ENCODE measurements at regions not wholly inside any gene's neighbourhood (a gene's known extent, or its start where the extent isn't known, plus 50 kb on each side); places are given as distances from the start of the nearest gene placed in this dataset.

DNA sequence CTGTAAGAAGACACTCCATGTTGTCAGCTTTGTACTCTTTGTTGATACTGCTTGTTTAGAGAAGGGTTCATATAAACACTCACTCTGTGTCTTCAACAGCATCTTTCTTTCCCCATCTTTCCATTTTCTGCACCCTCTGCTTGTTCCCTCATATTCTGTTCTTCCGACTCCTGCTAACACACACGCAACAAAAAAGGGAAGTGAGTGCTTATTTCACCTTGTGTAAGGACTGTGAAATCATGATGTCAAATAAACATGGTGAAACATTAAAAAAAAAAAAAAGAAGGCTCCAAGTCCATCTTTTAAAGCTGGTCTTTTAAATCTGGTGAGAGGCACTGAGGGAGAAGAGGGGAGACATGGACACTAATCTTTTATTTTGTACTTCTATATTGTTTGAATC lies 145.4 kb downstream of the RPAP3 start:
- no peak for DNase-seq (ENCODE audit: low spot score)

DNA sequence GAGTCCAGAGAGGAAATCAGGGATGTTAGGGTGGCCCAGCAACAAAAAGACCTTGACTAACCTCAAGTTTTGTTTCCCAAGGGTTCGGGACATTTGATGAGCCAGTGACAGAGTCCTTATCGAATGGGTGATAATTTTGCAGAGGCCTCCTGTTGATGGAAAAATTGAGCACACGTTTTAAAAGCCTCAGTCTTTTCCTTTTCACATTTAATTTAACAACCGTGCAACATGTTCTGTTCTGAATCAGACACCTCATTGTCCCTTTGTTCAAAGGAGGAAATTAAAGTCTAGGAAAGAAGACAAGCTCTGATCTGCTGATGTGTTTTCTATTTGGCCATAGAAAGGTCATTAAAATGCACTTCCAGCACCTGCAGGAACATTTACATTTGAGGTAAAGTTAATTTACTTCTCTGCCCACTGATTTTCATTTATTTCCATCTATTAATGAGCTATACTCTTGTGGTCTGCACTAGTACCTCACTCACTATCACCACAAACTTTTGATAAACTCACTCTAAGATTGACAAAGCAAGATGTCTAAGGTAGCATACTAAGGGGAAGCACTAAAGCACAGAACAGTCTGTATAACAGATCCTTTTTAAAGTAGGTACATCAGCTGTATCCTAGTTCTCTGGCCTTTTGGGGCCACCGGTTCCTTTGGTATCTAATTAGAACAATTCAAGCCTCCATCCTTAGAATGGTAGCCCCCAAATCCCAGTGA lies 147.0 kb downstream of the RPAP3 start:
- DNase-seq (ENCODE audit: low spot score): peak; percentile 5

DNA sequence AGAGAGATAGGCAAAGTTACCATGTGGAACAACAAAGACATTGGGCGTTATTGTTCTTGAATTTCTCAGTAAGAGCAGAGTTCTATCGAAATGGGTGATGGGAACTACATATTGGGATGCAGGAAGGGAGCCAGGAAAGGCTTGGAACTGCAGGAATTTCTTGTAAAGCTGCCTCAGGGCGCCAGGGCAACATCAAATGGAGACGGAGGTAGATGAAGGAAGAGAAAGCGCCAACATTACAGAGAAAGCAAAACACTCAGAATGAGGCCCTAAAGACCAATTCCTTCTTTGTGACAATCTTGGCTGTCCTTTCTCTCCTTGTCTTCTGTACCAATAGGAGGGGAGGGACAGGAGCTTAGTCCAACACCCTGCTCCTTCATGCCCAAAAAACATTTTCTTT lies 148.4 kb downstream of the RPAP3 start:
- DNase-seq (ENCODE audit: low spot score): peak; percentile 39

DNA sequence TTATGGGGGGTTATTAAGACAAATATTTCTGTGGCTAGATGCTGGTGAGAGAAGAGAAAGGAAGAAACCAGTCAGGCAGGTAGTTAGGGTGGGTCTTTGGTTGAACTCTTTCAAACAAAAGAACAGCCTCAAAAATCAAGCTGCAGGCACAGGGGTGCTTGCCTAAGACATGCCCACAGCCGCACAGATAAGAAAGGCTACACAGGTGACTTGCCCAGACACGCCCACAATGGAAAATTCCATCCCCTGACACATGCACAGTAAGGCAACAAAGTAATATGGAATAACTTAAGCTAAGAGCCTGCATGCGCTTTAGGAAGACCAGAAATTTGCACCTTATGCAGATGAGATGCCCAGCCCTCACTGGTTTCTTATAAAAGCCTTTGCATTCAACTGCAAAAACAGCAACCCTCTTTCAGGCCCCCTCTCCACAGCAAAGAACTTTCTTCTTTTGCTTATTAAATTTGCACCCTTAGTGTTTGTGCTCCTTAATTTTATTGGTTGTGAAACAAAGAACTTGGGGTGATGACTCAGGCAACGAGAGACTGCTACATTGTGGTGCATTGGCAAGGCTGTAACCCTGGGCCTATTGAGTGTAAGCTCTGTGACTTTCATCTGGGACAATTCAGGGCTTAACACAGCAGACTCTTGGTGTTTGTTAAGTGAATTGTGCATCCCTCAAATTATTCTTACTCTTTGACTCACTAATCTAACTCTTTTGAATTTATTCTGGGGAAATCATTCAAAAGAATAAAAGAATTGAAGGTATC lies 149.4 kb downstream of the RPAP3 start:
- peak; percentile 22 for DNase-seq (ENCODE audit: low spot score)

DNA sequence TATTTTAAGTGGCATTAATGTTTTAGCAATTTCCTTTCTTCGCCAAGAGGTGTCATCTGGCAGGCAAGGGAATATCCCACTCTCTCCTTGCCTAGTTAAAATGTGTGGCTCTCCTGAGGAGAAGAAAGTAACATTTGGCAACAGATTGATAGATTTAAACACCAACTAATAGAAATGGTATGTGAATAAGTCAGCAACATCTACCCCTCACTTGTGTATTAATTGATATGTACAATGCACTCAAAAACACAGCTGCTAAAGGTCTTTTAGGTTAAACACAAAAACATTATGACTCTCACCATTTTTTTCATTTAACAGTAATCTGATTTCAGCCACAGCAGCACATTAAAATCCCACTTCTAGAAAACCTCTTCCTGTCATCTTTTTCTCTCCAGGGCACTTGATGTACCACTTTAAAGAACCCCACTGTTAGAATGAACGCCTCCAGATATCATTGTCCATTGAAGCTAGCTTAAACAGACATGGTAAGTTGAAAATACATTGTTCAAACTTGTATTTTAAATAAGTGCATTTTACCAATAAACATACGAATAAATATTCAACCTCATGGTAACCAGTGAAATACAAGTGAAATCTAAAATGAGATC lies 151.7 kb downstream of the RPAP3 start:
- no peak for DNase-seq (ENCODE audit: low spot score)

DNA sequence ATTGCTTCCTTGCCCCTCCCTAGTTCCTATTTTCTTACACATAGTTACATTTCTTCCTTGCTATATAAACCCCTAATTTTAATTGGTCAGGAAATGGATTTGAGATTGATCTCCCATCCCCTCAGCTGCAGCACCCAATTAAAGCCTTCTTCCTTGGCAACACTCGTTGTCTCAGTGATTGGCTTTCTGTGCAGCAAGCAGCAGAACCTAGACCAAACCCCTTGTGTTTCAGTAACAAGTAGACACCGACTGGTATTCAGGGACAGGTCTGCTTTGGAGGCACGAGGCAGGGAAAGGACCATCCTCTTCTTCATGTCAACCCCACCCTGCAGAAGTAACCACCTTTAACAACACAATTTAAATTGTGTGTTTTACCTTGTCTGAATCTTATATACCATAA lies 152.6 kb downstream of the RPAP3 start:
- no peak for DNase-seq (ENCODE audit: low spot score)

DNA sequence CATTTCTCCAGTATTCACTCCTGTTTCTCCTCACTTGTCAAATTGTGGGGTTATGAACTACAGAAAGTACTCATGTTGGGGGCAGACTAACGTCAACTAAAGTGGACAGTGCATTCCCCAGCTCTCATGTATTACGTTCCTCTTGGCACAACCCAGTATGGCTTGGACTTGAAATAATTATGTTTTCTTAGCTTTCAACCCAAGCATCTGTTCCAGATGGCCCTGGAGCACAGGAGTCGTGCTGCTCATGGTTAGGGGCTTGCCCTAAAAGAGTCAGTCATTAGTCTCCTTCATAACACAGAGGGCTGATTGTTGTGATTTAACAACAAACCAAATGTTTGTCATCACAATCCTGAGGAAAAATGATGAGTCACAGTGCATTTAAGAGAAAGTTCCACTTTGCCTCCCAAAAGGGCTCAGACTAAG lies 154.4 kb downstream of the RPAP3 start:
- DNase-seq (ENCODE audit: low spot score): no peak

DNA sequence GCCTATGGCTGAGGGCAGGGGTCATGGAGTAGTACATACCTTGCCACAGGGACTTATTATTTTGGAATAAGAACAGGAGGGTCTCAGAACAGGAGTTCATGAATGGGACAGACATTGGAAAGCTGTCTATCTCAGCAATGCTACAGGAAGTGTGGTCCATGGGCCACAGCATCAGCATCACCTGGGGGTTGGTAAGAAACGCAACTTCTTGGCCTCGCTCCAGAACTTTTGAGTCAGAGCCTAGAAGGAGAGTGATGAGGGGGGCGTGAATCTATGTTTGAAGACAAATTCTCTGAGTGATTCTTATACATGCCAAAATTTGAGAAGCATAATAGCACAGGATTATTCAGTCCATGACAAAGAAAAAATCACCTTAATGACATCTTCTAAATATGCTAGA lies 156.6 kb downstream of the RPAP3 start:
- DNase-seq (ENCODE audit: low spot score): no peak

DNA sequence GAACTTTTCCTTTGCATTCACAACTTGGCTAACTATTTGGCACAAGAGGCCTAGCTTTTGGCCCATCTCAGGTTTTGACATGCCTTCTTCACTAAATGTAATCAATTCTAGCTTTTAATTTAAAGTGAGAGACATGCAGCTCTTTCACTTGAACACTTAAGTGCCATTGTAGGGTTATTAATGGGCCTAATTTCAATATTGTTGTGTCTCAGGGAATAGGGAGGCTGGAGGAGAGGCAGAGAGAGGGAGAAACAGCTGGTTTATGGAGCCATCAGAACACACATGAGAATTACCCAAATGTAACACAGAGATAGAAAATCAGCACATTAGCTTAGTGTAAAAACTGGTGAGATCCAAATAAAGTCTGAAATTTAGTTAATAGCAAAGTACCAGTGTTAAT lies 157.4 kb downstream of the RPAP3 start:
- no peak for DNase-seq (ENCODE audit: low spot score)

DNA sequence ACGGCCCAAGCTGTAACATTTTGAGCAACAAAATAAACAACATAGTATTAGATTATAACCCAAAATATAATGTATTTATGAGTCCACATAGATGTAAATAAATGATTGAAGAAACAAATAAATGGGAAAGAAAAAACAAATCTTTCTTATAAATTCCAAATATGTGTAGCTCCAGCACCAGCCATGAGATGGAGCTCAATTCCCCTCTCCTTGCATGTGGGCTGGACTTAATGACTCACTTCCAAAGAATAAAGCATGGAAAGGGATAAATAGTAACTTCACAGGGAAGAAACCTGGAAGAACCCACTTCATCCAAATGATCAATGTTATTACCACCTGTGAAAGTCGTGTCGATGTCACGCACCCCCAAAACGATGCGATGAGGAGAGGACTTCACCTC lies 158.8 kb downstream of the RPAP3 start:
- no peak for DNase-seq (ENCODE audit: low spot score)

DNA sequence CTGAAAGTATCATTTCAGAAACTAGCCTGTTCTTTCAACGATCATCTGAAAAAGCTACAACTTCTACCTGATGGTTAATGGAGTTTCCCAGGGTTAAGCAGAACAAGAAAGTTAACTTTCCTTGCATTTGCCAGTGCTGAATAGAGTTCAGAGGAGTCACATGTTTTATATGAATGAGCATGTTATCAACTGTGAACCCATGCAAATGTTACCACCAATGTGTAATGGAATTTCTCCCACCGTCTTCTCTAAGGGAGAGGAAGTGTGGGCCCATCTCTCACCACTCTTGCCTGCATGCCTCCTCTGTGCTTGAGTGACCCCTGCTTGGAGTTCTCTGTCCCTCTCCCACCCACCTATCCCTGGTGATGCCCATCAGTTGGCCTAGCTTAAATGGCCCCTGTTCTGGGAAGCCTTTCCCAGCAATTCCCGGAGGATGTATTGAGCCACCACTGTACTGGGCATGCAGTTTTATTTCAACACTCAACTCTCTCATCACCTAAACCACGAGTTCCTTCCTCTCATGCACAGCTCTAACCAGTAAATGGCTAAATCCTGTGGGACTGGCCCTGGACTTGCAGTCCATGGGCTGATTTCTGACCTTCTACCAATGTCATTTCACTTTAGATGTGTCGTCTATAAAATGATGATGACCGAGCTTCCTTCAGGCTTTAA lies 159.8 kb downstream of the RPAP3 start:
- no peak for DNase-seq (ENCODE audit: low spot score)

DNA sequence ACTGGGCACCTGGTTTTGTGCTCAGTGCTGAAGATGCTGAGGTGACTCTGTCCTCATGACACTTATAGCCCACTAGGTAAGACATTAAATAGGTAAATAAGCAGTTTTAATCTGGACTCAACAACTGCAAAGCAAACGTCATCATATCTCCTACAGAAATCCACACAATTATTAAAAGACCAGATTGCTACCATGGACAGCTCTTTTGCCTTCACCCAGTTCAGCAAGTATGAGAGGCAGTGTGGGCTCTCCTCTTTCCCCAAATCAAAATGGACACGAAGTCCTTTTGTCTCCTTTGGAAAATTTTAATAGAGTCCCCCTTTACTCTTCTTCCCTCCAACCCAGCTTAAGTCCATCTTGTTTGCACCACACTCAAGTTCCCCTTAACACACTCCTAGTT lies 171.1 kb downstream of the RPAP3 start:
- DNase-seq (ENCODE audit: low spot score): no peak

DNA sequence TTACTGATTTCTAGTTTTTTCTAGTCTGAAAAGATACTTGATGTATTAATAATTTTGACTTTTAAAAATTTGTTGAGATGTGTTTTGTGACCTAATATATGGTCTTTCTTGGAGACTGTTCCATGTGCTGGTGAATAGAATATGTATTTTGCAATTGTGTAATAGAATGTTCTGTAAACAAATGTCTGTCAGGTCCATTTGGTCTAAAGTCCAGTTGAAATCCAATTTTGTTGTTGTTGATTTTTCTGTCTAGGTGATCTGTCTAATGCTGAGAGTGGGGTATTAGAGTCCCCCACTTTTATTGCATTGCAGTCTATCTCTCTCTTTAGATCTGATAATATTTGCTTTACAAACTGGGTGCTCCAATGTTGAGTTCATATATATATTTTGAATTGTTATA lies 175.8 kb downstream of the RPAP3 start:
- DNase-seq (ENCODE audit: low spot score): no peak

DNA sequence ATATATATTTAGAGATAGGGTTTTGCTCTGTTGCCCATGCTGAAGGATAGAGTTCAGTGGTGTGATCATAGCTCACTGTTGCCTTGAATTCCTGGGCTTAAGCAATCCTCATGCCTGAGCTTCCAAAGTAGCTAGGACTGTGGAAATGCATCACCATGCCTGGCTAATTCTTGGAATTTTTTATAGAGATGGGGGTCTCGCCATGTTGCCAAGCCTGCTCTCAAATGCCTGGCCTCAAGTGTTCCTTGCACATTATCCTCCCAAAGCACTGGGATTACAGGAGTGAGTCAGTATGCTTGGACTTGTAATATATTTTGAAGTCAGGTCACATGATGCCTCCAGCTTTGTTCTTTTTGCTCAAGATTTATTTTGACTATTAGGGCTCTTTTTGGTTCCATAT lies 178.0 kb downstream of the RPAP3 start:
- no peak for DNase-seq (ENCODE audit: low spot score)

DNA sequence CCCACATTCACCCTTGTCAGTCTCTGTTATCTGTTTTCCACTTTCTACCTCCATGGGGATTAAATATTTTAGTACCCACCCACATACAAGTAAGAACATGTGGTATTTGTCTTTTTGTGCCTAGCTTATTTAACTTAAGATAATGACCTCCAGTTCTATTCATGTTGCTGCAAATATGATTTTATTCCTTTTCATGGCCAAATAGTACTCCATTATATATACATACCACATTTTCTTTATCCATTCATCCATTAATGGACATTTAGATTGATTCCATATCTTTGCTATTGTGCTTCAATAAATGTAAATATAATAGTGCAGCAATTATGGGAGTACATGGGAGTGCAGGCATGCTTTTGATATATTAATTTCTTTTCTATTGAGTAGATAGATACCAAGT lies 185.8 kb downstream of the RPAP3 start:
- DNase-seq (ENCODE audit: low spot score): no peak

DNA sequence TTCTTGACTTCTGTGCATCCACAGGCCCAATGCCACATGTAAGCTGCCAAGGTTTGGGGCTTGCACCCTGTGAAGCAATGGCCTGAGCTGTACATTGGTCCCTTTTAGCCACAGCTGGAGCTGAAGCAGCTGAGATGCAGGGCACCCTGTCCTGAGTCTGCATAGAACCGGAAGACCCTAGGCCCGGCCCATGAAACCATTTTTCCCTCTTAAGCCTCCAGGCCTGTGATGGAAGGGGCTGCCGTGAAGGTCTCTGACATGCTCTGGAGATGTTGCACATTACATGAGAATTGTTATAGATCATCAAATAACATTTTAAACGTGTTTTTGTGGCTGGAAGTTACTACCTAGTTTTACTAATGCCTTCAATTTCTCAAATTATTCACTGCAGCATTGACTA lies 188.7 kb downstream of the RPAP3 start:
- DNase-seq (ENCODE audit: low spot score): no peak

DNA sequence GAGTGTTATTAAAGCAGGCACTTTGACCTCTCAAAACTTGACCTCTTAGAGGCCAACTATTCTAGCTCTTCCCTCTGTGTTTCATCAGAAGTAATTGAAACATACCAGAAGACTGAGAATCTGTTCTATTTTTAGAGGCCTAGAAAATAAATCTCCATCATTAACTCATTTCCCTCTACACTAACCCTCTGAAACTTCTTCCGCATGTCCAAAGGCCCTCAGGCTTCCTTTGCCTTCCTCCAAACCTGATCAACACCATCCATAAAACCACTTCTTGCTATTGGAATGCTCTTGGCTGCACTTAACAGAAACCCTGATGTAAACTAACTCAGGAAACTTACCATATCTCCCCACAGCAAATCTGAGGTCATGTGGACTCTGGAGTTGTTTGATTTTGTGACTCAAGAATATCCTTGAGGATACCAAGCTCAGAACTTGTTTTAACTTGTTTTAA lies 196.4 kb downstream of the RPAP3 start:
- no peak for DNase-seq (ENCODE audit: low spot score)

DNA sequence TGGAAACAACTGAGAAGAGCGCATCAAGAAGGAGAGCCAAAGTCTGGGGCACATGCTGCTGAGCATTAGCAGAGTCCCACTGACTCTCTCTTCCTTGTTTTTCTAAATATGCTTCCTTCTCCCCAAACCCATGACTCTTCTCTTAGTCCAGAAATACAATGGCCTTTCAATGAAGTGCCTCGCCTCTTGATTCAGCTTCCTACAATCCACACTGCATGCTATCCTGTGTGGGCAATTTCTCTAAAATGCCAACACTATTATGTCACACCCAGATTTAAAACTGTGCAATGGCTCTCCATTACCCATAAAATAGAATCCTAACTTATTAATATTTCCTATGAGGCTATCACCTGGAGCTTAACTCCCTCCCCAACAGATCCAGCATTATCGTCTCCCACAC lies 198.6 kb downstream of the RPAP3 start:
- DNase-seq (ENCODE audit: low spot score): no peak

DNA sequence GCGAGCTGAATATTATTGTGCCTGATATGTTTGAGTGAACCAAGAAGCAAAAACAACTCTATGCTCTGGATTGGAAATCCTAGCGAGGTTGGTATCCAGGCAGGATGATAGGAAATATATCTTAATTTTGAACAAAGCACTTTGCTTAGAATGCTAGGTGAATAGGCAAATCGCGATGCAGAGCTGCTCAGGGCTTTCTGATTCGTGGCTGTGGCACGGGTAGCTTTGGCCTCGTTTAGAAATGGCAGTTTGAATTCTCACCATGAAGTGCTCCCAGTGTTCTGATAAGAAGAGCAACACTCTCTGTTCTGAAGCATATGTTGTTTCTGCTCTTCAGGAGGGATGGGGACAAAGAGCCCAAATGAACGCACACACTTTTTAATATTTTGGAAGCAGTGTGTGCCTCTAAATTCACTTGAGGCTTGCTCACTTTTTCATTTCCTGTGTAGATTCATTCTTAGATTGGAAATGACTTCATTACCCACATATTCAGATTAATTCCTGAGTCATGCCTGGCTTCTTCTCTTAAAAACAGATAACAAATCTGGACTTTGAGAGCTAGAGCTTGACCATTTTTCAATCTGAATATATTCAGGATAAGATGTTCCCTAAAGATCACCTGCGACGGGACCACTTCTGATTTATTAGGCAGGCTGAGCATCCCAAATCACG lies 200.9 kb downstream of the RPAP3 start:
- no peak for DNase-seq (ENCODE audit: low spot score)

DNA sequence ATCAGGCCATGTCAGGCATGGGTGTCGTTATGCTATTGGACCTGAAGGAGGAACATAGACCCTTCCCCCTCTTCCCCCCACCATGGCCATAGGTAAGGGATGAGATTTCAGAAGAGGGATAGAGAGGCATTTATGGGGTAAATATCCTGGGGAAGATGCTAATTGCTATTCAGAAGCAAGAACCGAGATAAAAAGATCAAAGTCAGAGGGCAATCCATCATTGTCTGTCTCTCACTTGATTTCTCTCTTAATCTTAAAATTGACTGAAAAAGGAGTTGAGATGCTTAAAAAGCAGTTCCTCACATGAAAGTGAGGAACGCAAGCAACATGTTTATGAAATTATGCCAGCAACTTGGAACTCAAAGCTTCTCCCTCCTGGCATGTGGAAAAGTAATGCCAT lies 212.0 kb downstream of the RPAP3 start:
- no peak for DNase-seq (ENCODE audit: low spot score)

DNA sequence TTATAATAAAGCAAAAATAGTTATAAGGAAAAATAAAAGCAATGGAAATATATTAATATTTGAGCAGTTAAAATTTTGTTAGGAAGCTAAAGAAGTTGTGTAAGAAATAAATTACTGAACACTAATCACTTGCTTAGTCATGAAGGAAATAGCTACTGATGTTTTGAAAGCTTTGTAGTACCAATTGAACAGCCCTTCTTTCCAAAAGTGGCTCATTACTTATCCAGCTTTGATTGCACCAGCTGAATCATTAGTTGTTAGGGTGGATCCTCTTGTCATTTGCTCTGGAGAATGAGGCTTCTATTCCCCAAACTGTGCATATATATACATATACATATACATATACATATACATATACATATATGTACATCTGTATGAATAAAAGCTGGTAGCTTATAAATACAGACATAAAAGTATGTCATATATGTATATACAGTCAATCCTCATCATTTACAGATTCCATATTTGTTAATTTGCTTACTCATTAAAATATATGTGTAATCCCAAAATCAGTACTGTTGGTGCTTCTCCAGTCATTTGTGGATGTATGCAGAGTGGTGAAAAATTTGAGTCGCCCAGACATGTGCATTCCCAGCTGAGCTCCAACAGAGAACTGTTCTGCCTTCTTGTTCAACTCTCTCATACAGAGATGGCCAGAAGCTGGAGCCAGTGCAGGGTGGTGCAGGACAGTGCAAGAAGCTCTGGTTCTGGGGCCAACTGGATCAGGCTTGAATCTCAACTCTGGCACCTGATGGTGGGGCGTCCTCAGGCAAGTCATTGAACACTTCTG lies 214.1 kb downstream of the RPAP3 start:
- DNase-seq (ENCODE audit: low spot score): no peak

Data from ecto neural progenitor cell (in vitro differentiated cells).